DOHH2 (cell line): ENCODE measurements at regions not wholly inside any gene's neighbourhood (a gene's known extent, or its start where the extent isn't known, plus 50 kb on each side); places are given as distances from the start of the nearest gene placed in this dataset.

Source experiments
- H3F3A ChIP-seq: fragments of 200-600 bp; sonication (generic), shearing (Covaris generic); 2 replicates; pipeline ENCODE4 v1.6.0; 2016; ENCODE audit warnings: antibody characterized with exemption, mild to moderate bottlenecking; ENCODE audit not compliant: control insufficient read depth, insufficient read depth
- H3K27ac ChIP-seq: fragments of 200-600 bp; sonication (generic); 2 replicates; pipeline ENCODE4 v1.5.1; 2014; ENCODE audit warnings: low read depth, mild to moderate bottlenecking, low read length, moderate library complexity
- H3K27me3 ChIP-seq: fragments of 200-600 bp; sonication (generic); 2 replicates; pipeline ENCODE4 v1.6.1; 2014; ENCODE audit warnings: mild to moderate bottlenecking, low read length, mixed read lengths; ENCODE audit not compliant: control insufficient read depth
- H3K36me3 ChIP-seq: fragments of 200-600 bp; sonication (generic); 2 replicates; pipeline ENCODE4 v1.6.1; 2014; ENCODE audit warnings: mild to moderate bottlenecking, low read length, moderate library complexity, mixed read lengths; ENCODE audit not compliant: control insufficient read depth
- H3K4me1 ChIP-seq: fragments of 200-600 bp; sonication (generic); 2 replicates; pipeline ENCODE4 v1.6.1; 2014; ENCODE audit warnings: mild to moderate bottlenecking, low read length, mixed read lengths; ENCODE audit not compliant: control insufficient read depth
- H3K4me2 ChIP-seq: fragments of 200-600 bp; sonication (generic); 2 replicates; pipeline ENCODE4 v1.6.0; 2014; ENCODE audit warnings: mild to moderate bottlenecking, low read length, moderate library complexity
- H3K4me3 ChIP-seq: fragments of 200-600 bp; sonication (generic); 2 replicates; pipeline ENCODE4 v1.5.1; 2014; ENCODE audit warnings: mild to moderate bottlenecking, low read length, mixed read lengths
- H3K79me2 ChIP-seq: fragments of 200-600 bp; sonication (generic); 2 replicates; pipeline ENCODE4 v1.6.1; 2014; ENCODE audit warnings: mild to moderate bottlenecking, low read length, mixed read lengths; ENCODE audit not compliant: control insufficient read depth
- H3K9me2 ChIP-seq: fragments of 200-600 bp; sonication (generic); replicated peaks from 2 replicates; pipeline ENCODE4 v1.6.1; 2014; ENCODE audit warnings: mild to moderate bottlenecking, low read length, mixed read lengths; ENCODE audit not compliant: control insufficient read depth
- H3K9me3 ChIP-seq: fragments of 200-600 bp; sonication (generic); 2 replicates; pipeline ENCODE4 v1.6.1; 2014; ENCODE audit warnings: antibody characterized with exemption, low read length, mixed read lengths; ENCODE audit not compliant: control insufficient read depth, insufficient read depth
- H4K20me1 ChIP-seq: fragments of 200-600 bp; sonication (generic); 2 replicates; pipeline ENCODE4 v1.6.0; 2014; ENCODE audit warnings: low read depth, mild to moderate bottlenecking, antibody characterized with exemption, low read length, moderate library complexity; ENCODE audit not compliant: control insufficient read depth, insufficient read depth
- EZH2phosphoT487 ChIP-seq: fragments of 200-600 bp; sonication (generic); IDR thresholded peaks from 2 replicates; pipeline ENCODE4 v1.6.1; 2017; ENCODE audit warnings: borderline replicate concordance, mild to moderate bottlenecking, antibody characterized with exemption, low read length, moderate library complexity, mixed read lengths
- TF ChIP-seq, protein P1 (sequence below): fragments of 200-600 bp; sonication (generic); IDR thresholded peaks from one replicate; pipeline ENCODE4 v1.5.1; 2014; ENCODE audit warnings: antibody characterized with exemption, mild to moderate bottlenecking, low read depth, low read length; ENCODE audit not compliant: poor library complexity, severe bottlenecking

DNA sequence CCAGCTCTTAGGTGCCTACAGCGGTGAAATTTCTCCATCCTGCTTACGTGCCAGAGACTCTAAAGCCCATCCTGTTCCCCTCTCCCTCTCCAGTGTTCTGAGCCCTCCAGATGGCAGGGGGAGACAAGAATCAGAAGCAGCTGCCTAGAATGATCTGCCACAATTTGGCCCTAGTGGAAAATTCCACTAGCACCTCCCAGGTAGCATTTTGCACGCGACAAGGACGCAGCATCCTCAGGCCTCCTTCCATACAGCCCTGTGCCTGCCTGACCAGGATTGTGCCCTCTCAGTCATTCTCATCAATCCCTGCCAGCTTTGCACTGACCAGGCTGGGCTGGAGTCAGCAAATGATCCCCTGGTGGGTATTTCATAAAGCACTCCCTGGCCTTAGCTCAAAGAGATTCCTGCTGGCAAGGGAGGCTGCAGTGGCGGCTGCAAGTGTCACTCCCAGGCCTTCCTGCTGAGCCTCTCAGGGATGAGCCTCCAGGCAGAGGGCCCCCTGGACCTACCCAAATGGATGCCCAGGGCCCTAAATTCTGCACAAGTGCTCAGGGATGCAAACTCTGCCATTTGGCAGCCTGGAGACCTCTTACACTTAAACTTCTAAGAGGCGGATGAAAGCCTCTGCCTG is 130.2 kb upstream of the ATP2B2 start:
- Histone ChIP-seq H3F3A (no peaks in the 10 kb centered on the region), H3K79me2 (no peaks in the 10 kb centered on the region), H3K9me3 (0 out of 2 replicates have a peak, but pooled peaks cover 6% of the 10 kb centered on the region), H3K4me2 (no peak overlapping the region), H3K27ac (no peak overlapping the region), H4K20me1 (no peaks in the 10 kb centered on the region), H3K36me3 (no peaks in the 10 kb centered on the region), H3K27me3 (peaks cover 4% of the 10 kb centered on the region; the same call in 1 of the 2 replicates), H3K9me2 (no peaks in the 10 kb centered on the region), H3K4me3 (no peak overlapping the region), H3K4me1 (no peaks in the 10 kb centered on the region)
- no peak for TF ChIP-seq EZH2phosphoT487
- TF ChIP-seq, protein P1, sequence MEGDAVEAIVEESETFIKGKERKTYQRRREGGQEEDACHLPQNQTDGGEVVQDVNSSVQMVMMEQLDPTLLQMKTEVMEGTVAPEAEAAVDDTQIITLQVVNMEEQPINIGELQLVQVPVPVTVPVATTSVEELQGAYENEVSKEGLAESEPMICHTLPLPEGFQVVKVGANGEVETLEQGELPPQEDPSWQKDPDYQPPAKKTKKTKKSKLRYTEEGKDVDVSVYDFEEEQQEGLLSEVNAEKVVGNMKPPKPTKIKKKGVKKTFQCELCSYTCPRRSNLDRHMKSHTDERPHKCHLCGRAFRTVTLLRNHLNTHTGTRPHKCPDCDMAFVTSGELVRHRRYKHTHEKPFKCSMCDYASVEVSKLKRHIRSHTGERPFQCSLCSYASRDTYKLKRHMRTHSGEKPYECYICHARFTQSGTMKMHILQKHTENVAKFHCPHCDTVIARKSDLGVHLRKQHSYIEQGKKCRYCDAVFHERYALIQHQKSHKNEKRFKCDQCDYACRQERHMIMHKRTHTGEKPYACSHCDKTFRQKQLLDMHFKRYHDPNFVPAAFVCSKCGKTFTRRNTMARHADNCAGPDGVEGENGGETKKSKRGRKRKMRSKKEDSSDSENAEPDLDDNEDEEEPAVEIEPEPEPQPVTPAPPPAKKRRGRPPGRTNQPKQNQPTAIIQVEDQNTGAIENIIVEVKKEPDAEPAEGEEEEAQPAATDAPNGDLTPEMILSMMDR = no peak

GRCh38 chr3:10637342-10637741 is 132.0 kb upstream of the ATP2B2 start:
- Histone ChIP-seq H4K20me1 (no peaks in the 10 kb centered on the region), H3K4me1 (no peaks in the 10 kb centered on the region), H3F3A (no peaks in the 10 kb centered on the region), H3K79me2 (no peaks in the 10 kb centered on the region), H3K27me3 (no peaks in the 10 kb centered on the region), H3K9me3 (0 out of 2 replicates have a peak, but pooled peaks cover 6% of the 10 kb centered on the region), H3K27ac (no peak overlapping the region), H3K4me3 (no peak overlapping the region), H3K4me2 (no peak overlapping the region), H3K36me3 (no peaks in the 10 kb centered on the region), H3K9me2 (no peaks in the 10 kb centered on the region)
- TF ChIP-seq, protein P1 = no peak
- no peak for TF ChIP-seq EZH2phosphoT487

DNA sequence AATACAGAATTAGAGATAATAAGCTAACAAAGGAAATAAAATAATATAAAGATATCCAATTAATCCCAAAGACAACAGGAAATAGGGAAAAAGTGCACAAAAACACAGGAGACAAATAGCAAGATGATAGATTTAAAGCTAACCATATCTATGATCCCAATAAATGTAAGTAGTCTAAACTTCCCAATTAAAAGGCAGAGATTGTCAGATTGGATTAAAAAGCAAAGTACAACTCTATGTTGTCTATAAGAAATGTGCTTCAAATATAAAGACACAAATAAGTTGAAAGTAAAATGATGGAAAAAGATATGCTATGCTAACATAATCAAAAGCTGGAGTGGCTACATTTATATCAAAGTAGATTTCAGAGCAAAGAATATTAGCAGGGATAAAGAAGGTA is 133.1 kb upstream of the ATP2B2 start:
- Histone ChIP-seq H3K27ac (no peak overlapping the region), H3K9me3 (0 out of 2 replicates have a peak, but pooled peaks cover 6% of the 10 kb centered on the region), H3K36me3 (no peaks in the 10 kb centered on the region), H3K79me2 (no peaks in the 10 kb centered on the region), H3K9me2 (no peaks in the 10 kb centered on the region), H3K4me2 (no peak overlapping the region), H3K27me3 (no peaks in the 10 kb centered on the region), H4K20me1 (no peaks in the 10 kb centered on the region), H3K4me3 (no peak overlapping the region), H3F3A (no peaks in the 10 kb centered on the region), H3K4me1 (no peaks in the 10 kb centered on the region)
- no peak for TF ChIP-seq EZH2phosphoT487

GRCh38 chr3:10641760-10642159 is 136.4 kb upstream of the ATP2B2 start:
- H3K4me2 ChIP-seq = no peak overlapping the region
- H3K4me1 ChIP-seq = no peaks in the 10 kb centered on the region
- H3K27ac ChIP-seq = no peak overlapping the region
- H3K36me3 ChIP-seq = no peaks in the 10 kb centered on the region
- no peaks in the 10 kb centered on the region for H3F3A ChIP-seq
- H3K9me2 ChIP-seq = no peaks in the 10 kb centered on the region
- H3K27me3 ChIP-seq = no peaks in the 10 kb centered on the region
- no peaks in the 10 kb centered on the region for H3K79me2 ChIP-seq
- 0 out of 2 replicates have a peak, but pooled peaks cover 6% of the 10 kb centered on the region for H3K9me3 ChIP-seq
- TF ChIP-seq, protein P1 = no peak
- TF ChIP-seq EZH2phosphoT487 = no peak
- no peaks in the 10 kb centered on the region for H4K20me1 ChIP-seq
- no peak overlapping the region for H3K4me3 ChIP-seq
